Astrocyte (in vitro differentiated cells and primary cell): ENCODE measurements at regions not wholly inside any gene's neighbourhood (a gene's known extent, or its start where the extent isn't known, plus 50 kb on each side); places are given as distances from the start of the nearest gene placed in this dataset.

ENCODE experiments used
- DNase-seq: peaks from one replicate; pipeline ENCODE4 v3.0.0-alpha.2; 2010; ENCODE audit warnings: low read depth
- FAIRE-seq: peaks from 2 replicates; lab custom pipeline; 2011; peaks lifted over from hg19 to GRCh38; lab: Jason Lieb, UNC
- H2AFZ ChIP-seq: 2 replicates; pipeline ENCODE4 v1.6.0; 2012; ENCODE audit warnings: low read depth, low read length, inconsistent platforms
- H3K27ac ChIP-seq: 2 replicates; pipeline ENCODE4 v1.5.1; 2011; ENCODE audit warnings: low read depth, low read length, inconsistent platforms
- H3K27me3 ChIP-seq: 2 replicates; pipeline ENCODE4 v1.6.0; 2011; ENCODE audit warnings: low read length, inconsistent platforms; ENCODE audit not compliant: insufficient read depth
- H3K36me3 ChIP-seq: 2 replicates; pipeline ENCODE4 v1.5.1; 2011; ENCODE audit warnings: low read length, inconsistent platforms; ENCODE audit not compliant: insufficient read depth
- H3K4me1 ChIP-seq: 2 replicates; pipeline ENCODE4 v1.5.1; 2011; ENCODE audit warnings: low read length, inconsistent platforms; ENCODE audit not compliant: insufficient read depth
- H3K4me2 ChIP-seq: 2 replicates; pipeline ENCODE4 v1.6.0; 2012; ENCODE audit warnings: low read length, inconsistent platforms
- H3K4me3 ChIP-seq: 2 replicates; pipeline ENCODE4 v1.5.1; 2011; ENCODE audit warnings: low read depth, mild to moderate bottlenecking, low read length, inconsistent platforms; ENCODE audit not compliant: insufficient read depth
- H3K79me2 ChIP-seq: 2 replicates; pipeline ENCODE4 v1.6.0; 2012; ENCODE audit warnings: mild to moderate bottlenecking, low read length, inconsistent platforms; ENCODE audit not compliant: insufficient read depth
- H3K9ac ChIP-seq: 2 replicates; pipeline ENCODE4 v1.6.0; 2012; ENCODE audit warnings: mild to moderate bottlenecking, low read length, inconsistent platforms
- H3K9me3 ChIP-seq: 2 replicates; pipeline ENCODE4 v1.5.1; 2012; ENCODE audit warnings: low read depth, mild to moderate bottlenecking, low read length, inconsistent platforms; ENCODE audit not compliant: insufficient read depth
- H4K20me1 ChIP-seq: 2 replicates; pipeline ENCODE4 v1.6.0; 2012; ENCODE audit warnings: low read length, inconsistent platforms; ENCODE audit not compliant: insufficient read depth
- H3K27ac Mint-ChIP-seq: one replicate; pipeline ENCODE4 v1.8.0; 2021; ENCODE audit warnings: mild to moderate bottlenecking, mixed read lengths; ENCODE audit not compliant: unreplicated experiment
- H3K27me3 Mint-ChIP-seq: one replicate; pipeline ENCODE4 v1.8.0; 2021; ENCODE audit warnings: low read depth, mixed read lengths; ENCODE audit not compliant: unreplicated experiment
- H3K36me3 Mint-ChIP-seq: one replicate; pipeline ENCODE4 v1.8.0; 2021; ENCODE audit warnings: low read depth, mixed read lengths; ENCODE audit not compliant: unreplicated experiment
- H3K4me1 Mint-ChIP-seq: one replicate; pipeline ENCODE4 v1.8.0; 2021; ENCODE audit warnings: low read depth, mixed read lengths; ENCODE audit not compliant: unreplicated experiment
- H3K4me3 Mint-ChIP-seq: one replicate; pipeline ENCODE4 v1.8.0; 2021; ENCODE audit warnings: mild to moderate bottlenecking, moderate library complexity, mixed read lengths; ENCODE audit not compliant: unreplicated experiment
- H3K9me3 Mint-ChIP-seq: one replicate; pipeline ENCODE4 v1.8.0; 2021; ENCODE audit warnings: mild to moderate bottlenecking, mixed read lengths; ENCODE audit not compliant: unreplicated experiment
- CTCF ChIP-seq: IDR thresholded peaks from 2 replicates; pipeline ENCODE4 v1.5.1; 2011; ENCODE audit warnings: low read depth, mild to moderate bottlenecking, inconsistent platforms, low read length, moderate library complexity; ENCODE audit not compliant: insufficient read depth
- EZH2 ChIP-seq: IDR thresholded peaks from 2 replicates; pipeline ENCODE4 v1.6.1; 2012; ENCODE audit warnings: mild to moderate bottlenecking, low read length, inconsistent platforms; ENCODE audit not compliant: insufficient read depth

- Histone ChIP-seq H3K4me2 (peak overlapping the region; percentile 60), H3K79me2 (no peaks in the 10 kb centered on the region), H3K9ac (no peak overlapping the region), H3K27me3 (no peaks in the 10 kb centered on the region), H2AFZ (peak overlapping the region; percentile 19), H3K4me3 (no peak overlapping the region), H3K27ac (no peak overlapping the region), H4K20me1 (no peaks in the 10 kb centered on the region), H3K9me3 (peaks cover 3% of the 10 kb centered on the region), H3K36me3 (no peaks in the 10 kb centered on the region), H3K4me1 (peaks cover 11% of the 10 kb centered on the region)
- Mint-ChIP-seq H3K9me3 (peaks cover 16% of the 10 kb centered on the region), H3K36me3 (no peaks in the 10 kb centered on the region), H3K27me3 (peaks cover 11% of the 10 kb centered on the region), H3K4me1 (no peaks in the 10 kb centered on the region), H3K4me3 (no peak overlapping the region), H3K27ac (no peak overlapping the region)
- DNase-seq, result peak; percentile 31
- no peak for TF ChIP-seq CTCF
- no peak for TF ChIP-seq EZH2
- peak; percentile 78 for FAIRE-seq
Measured at GRCh38 chr21:39029086-39029755, 154.0 kb downstream of the PSMG1 start.

- H3K36me3 ChIP-seq, result no peaks in the 10 kb centered on the region
- Mint-ChIP-seq H3K27me3 (peaks cover 4% of the 10 kb centered on the region), H3K9me3 (peaks cover 16% of the 10 kb centered on the region), H3K27ac (no peak overlapping the region), H3K36me3 (no peaks in the 10 kb centered on the region), H3K4me3 (no peak overlapping the region), H3K4me1 (peaks cover 11% of the 10 kb centered on the region)
- H3K27ac ChIP-seq, result no peak overlapping the region
- H3K4me2 ChIP-seq, result no peak overlapping the region
- peaks cover 27% of the 10 kb centered on the region for H3K4me1 ChIP-seq
- H3K4me3 ChIP-seq, result no peak overlapping the region
- FAIRE-seq, result no peak
- H3K9ac ChIP-seq, result no peak overlapping the region
- DNase-seq, result no peak
- H3K79me2 ChIP-seq, result no peaks in the 10 kb centered on the region
- H3K27me3 ChIP-seq, result no peaks in the 10 kb centered on the region
- no peak for TF ChIP-seq CTCF
- TF ChIP-seq EZH2, result no peak
- H2AFZ ChIP-seq, result no peak overlapping the region
- peaks cover 3% of the 10 kb centered on the region for H3K9me3 ChIP-seq
- no peaks in the 10 kb centered on the region for H4K20me1 ChIP-seq
Measured at GRCh38 chr21:39025198-39025597, 158.1 kb downstream of the PSMG1 start.

GRCh38 chr21:39024538-39024937 lies 158.7 kb downstream of the PSMG1 start:
- H3K4me1 Mint-ChIP-seq, result peaks cover 11% of the 10 kb centered on the region
- Histone ChIP-seq H3K79me2 (no peaks in the 10 kb centered on the region), H3K27ac (no peak overlapping the region), H2AFZ (no peak overlapping the region), H3K36me3 (no peaks in the 10 kb centered on the region), H3K4me2 (no peak overlapping the region), H3K27me3 (no peaks in the 10 kb centered on the region), H3K9me3 (peaks cover 3% of the 10 kb centered on the region), H4K20me1 (no peaks in the 10 kb centered on the region), H3K4me3 (no peak overlapping the region), H3K9ac (no peak overlapping the region), H3K4me1 (peaks cover 27% of the 10 kb centered on the region)
- H3K9me3 Mint-ChIP-seq, result peaks cover 16% of the 10 kb centered on the region
- no peak overlapping the region for H3K27ac Mint-ChIP-seq
- no peak overlapping the region for H3K4me3 Mint-ChIP-seq
- TF ChIP-seq EZH2 (no peak), CTCF (no peak)
- DNase-seq (no peak), FAIRE-seq (no peak)
- peaks cover 4% of the 10 kb centered on the region for H3K27me3 Mint-ChIP-seq
- H3K36me3 Mint-ChIP-seq, result no peaks in the 10 kb centered on the region
